ENCODE measurements at regions not wholly inside any gene's neighbourhood (a gene's known extent, or its start where the extent isn't known, plus 50 kb on each side); places are given as distances from the start of the nearest gene placed in this dataset.

GRCh38 chr14:54346257-54346656, 50.5 kb upstream of the CDKN3 start:
- Histone ChIP-seq H3K9ac (ENCODE audit: insufficient read depth, low read length, poor library complexity, severe bottlenecking) (no peak overlapping the region), H3K4me2 (replicated peaks; ENCODE audit: extremely low read depth, low read length, poor library complexity, severe bottlenecking) (no peak overlapping the region), H3K9me3 (replicated peaks in 1 of 2; ENCODE audit: control insufficient read depth in 1 of 2, insufficient read depth in 1 of 2, low read length in 2 of 2) (no peaks in the 10 kb centered on the region), H3K27ac (ENCODE audit: low read depth in 1 of 2, low read length in 2 of 2) (no peak overlapping the region), H4K20me1 (ENCODE audit: insufficient read depth, low read length) (no peaks in the 10 kb centered on the region), H3K27me3 (ENCODE audit: control insufficient read depth in 2 of 2, insufficient read depth in 2 of 2, low read length in 2 of 2) (peaks cover 0 to 6% of the 10 kb centered on the region in 2 donors), H3K36me3 (replicated peaks in 1 of 2; ENCODE audit: control insufficient read depth in 1 of 2, insufficient read depth in 2 of 2, low read length in 2 of 2) (no peaks in the 10 kb centered on the region), H3K79me2 (ENCODE audit: insufficient read depth, low read length) (no peaks in the 10 kb centered on the region), H3K4me1 (ENCODE audit: control insufficient read depth in 1 of 2, insufficient read depth in 2 of 2, low read length in 2 of 2) (no peaks in the 10 kb centered on the region), H2AFZ (ENCODE audit: insufficient read depth, low read depth, low read length, poor library complexity, severe bottlenecking) (no peak overlapping the region), H3K4me3 (replicated peaks in 1 of 3; ENCODE audit: low read depth in 2 of 3, low read length in 3 of 3) (no peak overlapping the region)
- DNase-seq: no peak
- peaks cover 5 to 10% (median 9%) of the 10 kb centered on the region in 3 donors for H3K27me3 Mint-ChIP-seq (ENCODE audit: low read depth in 3 of 3)
- peaks cover 4% of the 10 kb centered on the region for H3K4me1 Mint-ChIP-seq
- no peak overlapping the region for H3K4me3 Mint-ChIP-seq
- no peaks in the 10 kb centered on the region for H3K9me3 Mint-ChIP-seq
- no peak for TF ChIP-seq CTCF (IDR thresholded peaks at IDR 0.05)
- intact Hi-C loops (cut with micrococcal nuclease): loop anchor here (5.0 kb wide), 2 partner anchors 809 to 1049 kb away; no protein-coding TSS in a partner anchor
- 100% methylated on average over 1 of the region's 5 CpGs for WGBS (ENCODE audit: insufficient coverage)
- no peak overlapping the region for H3K27ac Mint-ChIP-seq
- H3K36me3 Mint-ChIP-seq: no peaks in the 10 kb centered on the region

Measured in CD14-positive monocyte (primary cell).